H9 (cell line): ENCODE measurements at regions not wholly inside any gene's neighbourhood (a gene's known extent, or its start where the extent isn't known, plus 50 kb on each side); places are given as distances from the start of the nearest gene placed in this dataset.

Experiments
- DNase-seq: peaks from one replicate; pipeline ENCODE4 v3.0.0-alpha.2; 2017
- H2AFZ ChIP-seq: one replicate; pipeline ENCODE4 v1.6.1; 2013; ENCODE audit warnings: mild to moderate bottlenecking, low read length, control low read depth, moderate library complexity
- H2AK5ac ChIP-seq: 2 replicates; pipeline ENCODE4 v1.6.1; 2013; ENCODE audit warnings: low read length, control low read depth, mixed read lengths; ENCODE audit not compliant: insufficient read length
- H2BK120ac ChIP-seq: one replicate; pipeline ENCODE4 v1.6.1; 2013; ENCODE audit warnings: low read depth, mild to moderate bottlenecking, low read length, control low read depth, inconsistent platforms; ENCODE audit not compliant: poor library complexity, severe bottlenecking
- H2BK12ac ChIP-seq: 2 replicates; pipeline ENCODE4 v1.6.1; 2013; ENCODE audit warnings: low read length, control low read depth, mixed read lengths, low read depth; ENCODE audit not compliant: insufficient read length
- H2BK15ac ChIP-seq: 2 replicates; pipeline ENCODE4 v1.6.1; 2013; ENCODE audit warnings: low read depth, low read length, control low read depth
- H2BK20ac ChIP-seq: one replicate; pipeline ENCODE4 v1.6.1; 2013; ENCODE audit warnings: low read depth, mild to moderate bottlenecking, low read length, control low read depth, inconsistent platforms; ENCODE audit not compliant: poor library complexity, severe bottlenecking
- H2BK5ac ChIP-seq: 2 replicates; pipeline ENCODE4 v1.6.1; 2013; ENCODE audit warnings: low read length, control low read depth, mixed read lengths; ENCODE audit not compliant: insufficient read length
- H3K14ac ChIP-seq: 2 replicates; pipeline ENCODE4 v1.6.1; 2013; ENCODE audit warnings: low read length, control low read depth; ENCODE audit not compliant: insufficient read depth
- H3K18ac ChIP-seq: 2 replicates; pipeline ENCODE4 v1.6.1; 2013; ENCODE audit warnings: low read depth, mild to moderate bottlenecking, mixed read lengths, low read length, control low read depth; ENCODE audit not compliant: insufficient read length
- H3K23ac ChIP-seq: 2 replicates; pipeline ENCODE4 v1.6.1; 2013; ENCODE audit warnings: low read length, control low read depth, mixed read lengths, low read depth; ENCODE audit not compliant: insufficient read length
- H3K23me2 ChIP-seq: 2 replicates; pipeline ENCODE4 v1.6.1; 2013; ENCODE audit warnings: low read depth, mild to moderate bottlenecking, mixed read lengths, low read length, control low read depth; ENCODE audit not compliant: insufficient read length, poor library complexity, severe bottlenecking
- H3K27ac ChIP-seq: 2 replicates; pipeline ENCODE4 v1.5.1; 2013; ENCODE audit warnings: low read length, control low read depth, mixed read lengths, low read depth; ENCODE audit not compliant: insufficient read length
- H3K27me3 ChIP-seq: 2 replicates; pipeline ENCODE4 v1.6.1; 2013; ENCODE audit warnings: low read length, control low read depth, inconsistent platforms; ENCODE audit not compliant: insufficient read depth
- H3K4ac ChIP-seq: 2 replicates; pipeline ENCODE4 v1.6.1; 2013; ENCODE audit warnings: low read depth, mild to moderate bottlenecking, control low read depth, inconsistent platforms, low read length, moderate library complexity
- H3K4me1 ChIP-seq: 2 replicates; pipeline ENCODE4 v1.6.1; 2013; ENCODE audit warnings: low read length, control low read depth, inconsistent platforms; ENCODE audit not compliant: insufficient read depth
- H3K4me2 ChIP-seq: 2 replicates; pipeline ENCODE4 v1.6.1; 2013; ENCODE audit warnings: low read length, control low read depth, mixed read lengths; ENCODE audit not compliant: insufficient read length, insufficient read depth
- H3K56ac ChIP-seq: 2 replicates; pipeline ENCODE4 v1.6.1; 2013; ENCODE audit warnings: low read depth, mild to moderate bottlenecking, mixed read lengths, low read length, control low read depth; ENCODE audit not compliant: insufficient read length
- H3K79me1 ChIP-seq: 2 replicates; pipeline ENCODE4 v1.6.1; 2013; ENCODE audit warnings: low read depth, mild to moderate bottlenecking, moderate library complexity, low read length, control low read depth, inconsistent platforms; ENCODE audit not compliant: insufficient read depth, poor library complexity, severe bottlenecking
- H3K79me2 ChIP-seq: 2 replicates; pipeline ENCODE4 v1.6.1; 2013; ENCODE audit warnings: low read length, control low read depth, inconsistent platforms; ENCODE audit not compliant: insufficient read depth
- H3K9ac ChIP-seq: 2 replicates; pipeline ENCODE4 v1.6.1; 2013; ENCODE audit warnings: low read length, control low read depth, mixed read lengths; ENCODE audit not compliant: insufficient read length; ENCODE audit errors: extremely low read depth
- H3K9me3 ChIP-seq: one replicate; pipeline ENCODE4 v1.6.1; 2013; ENCODE audit warnings: low read depth, low read length, inconsistent platforms; ENCODE audit not compliant: control insufficient read depth
- H3T11ph ChIP-seq: one replicate; pipeline ENCODE4 v1.6.1; 2013; ENCODE audit warnings: mild to moderate bottlenecking, low read length, control low read depth, inconsistent platforms
- H4K20me1 ChIP-seq: one replicate; pipeline ENCODE4 v1.6.1; 2013; ENCODE audit not compliant: control insufficient read depth, insufficient read length, insufficient read depth
- H4K5ac ChIP-seq: 2 replicates; pipeline ENCODE4 v1.6.1; 2013; ENCODE audit warnings: low read depth, mild to moderate bottlenecking, mixed read lengths, low read length, control low read depth; ENCODE audit not compliant: insufficient read length
- H4K8ac ChIP-seq: replicated peaks from 2 replicates; pipeline ENCODE4 v1.6.1; 2013; ENCODE audit warnings: low read length, control low read depth, mixed read lengths, low read depth; ENCODE audit not compliant: insufficient read length
- H4K91ac ChIP-seq: 2 replicates; pipeline ENCODE4 v1.6.1; 2013; ENCODE audit warnings: low read depth, mild to moderate bottlenecking, moderate library complexity, mixed read lengths, low read length, control low read depth; ENCODE audit not compliant: insufficient read length
- H3K27ac Mint-ChIP-seq, 3 experiments: 2 replicates in 2 of 3; 3 replicates in 1 of 3; pipeline ENCODE4 v1.8.0; 2020 to 2021; ENCODE audit warnings: mixed read lengths in 3 of 3, mild to moderate bottlenecking in 1 of 3, moderate library complexity in 1 of 3
- H3K27me3 Mint-ChIP-seq: 2 replicates; pipeline ENCODE4 v1.8.0; 2021; ENCODE audit warnings: low read depth, mild to moderate bottlenecking, moderate library complexity, mixed read lengths
- H3K36me3 Mint-ChIP-seq, 3 experiments: 2 replicates in 2 of 3; 3 replicates in 1 of 3; pipeline ENCODE4 v1.8.0; 2020 to 2021; ENCODE audit warnings: low read depth in 3 of 3, mixed read lengths in 3 of 3; ENCODE audit not compliant: insufficient read depth in 1 of 3
- H3K4me1 Mint-ChIP-seq, 2 experiments: 2 replicates each; pipeline ENCODE4 v1.8.0; 2020; ENCODE audit warnings: mixed read lengths in 2 of 2
- H3K4me3 Mint-ChIP-seq, 2 experiments: 2 replicates in 1 of 2; 3 replicates in 1 of 2; pipeline ENCODE4 v1.8.0; 2020 to 2021; ENCODE audit warnings: mild to moderate bottlenecking in 2 of 2, mixed read lengths in 2 of 2, moderate library complexity in 1 of 2
- H3K9me3 Mint-ChIP-seq, 2 experiments: 2 replicates in 1 of 2; 3 replicates in 1 of 2; pipeline ENCODE4 v1.8.0; 2020; ENCODE audit warnings: mild to moderate bottlenecking in 2 of 2, mixed read lengths in 2 of 2, moderate library complexity in 1 of 2
- TF ChIP-seq, protein P1 (sequence below): fragments of 200-600 bp; sonication (generic); conservative IDR thresholded peaks from 3 replicates; pipeline ENCODE4 v1.8.0; 2021; ENCODE audit warnings: antibody characterized with exemption, mild to moderate bottlenecking

DNA sequence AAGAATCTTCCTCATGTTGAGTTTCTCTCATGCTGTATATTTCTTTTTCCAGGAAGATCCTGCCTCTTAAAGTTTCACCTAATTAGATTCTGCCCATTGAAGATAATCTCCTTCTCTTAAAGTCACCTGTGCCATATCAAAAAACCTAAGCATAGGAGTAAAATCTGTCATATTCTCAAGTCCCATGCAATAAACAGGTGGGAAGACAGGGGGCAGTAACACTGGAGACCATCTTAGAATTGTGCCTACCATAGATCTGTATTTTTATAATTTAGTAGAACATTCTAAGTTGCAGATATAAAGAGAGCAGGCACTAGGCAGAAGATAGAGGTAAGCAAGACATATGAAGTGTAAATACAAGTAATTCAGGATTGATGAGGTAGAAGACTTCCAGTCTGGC, 763.5 kb upstream of the MANEA start:
- Mint-ChIP-seq H3K4me1 (no peaks in the 10 kb centered on the region), H3K36me3 (no peaks in the 10 kb centered on the region), H3K9me3 (no peaks in the 10 kb centered on the region), H3K27ac (no peak overlapping the region), H3K27me3 (no peaks in the 10 kb centered on the region), H3K4me3 (no peak overlapping the region)
- no peaks in the 10 kb centered on the region for H3K79me1 ChIP-seq
- DNase-seq: no peak
- H4K8ac ChIP-seq: no peak overlapping the region
- no peaks in the 10 kb centered on the region for H3K23me2 ChIP-seq
- no peaks in the 10 kb centered on the region for H3K4me1 ChIP-seq
- H4K20me1 ChIP-seq: no peaks in the 10 kb centered on the region
- no peak overlapping the region for H3K14ac ChIP-seq
- no peak overlapping the region for H2BK120ac ChIP-seq
- no peaks in the 10 kb centered on the region for H3K79me2 ChIP-seq
- H3T11ph ChIP-seq: no peak overlapping the region
- no peak overlapping the region for H2BK20ac ChIP-seq
- H2BK15ac ChIP-seq: no peak overlapping the region
- H3K4me2 ChIP-seq: no peak overlapping the region
- no peak overlapping the region for H3K4ac ChIP-seq
- H3K9me3 ChIP-seq: no peaks in the 10 kb centered on the region
- H3K27me3 ChIP-seq: no peaks in the 10 kb centered on the region
- H2BK12ac ChIP-seq: no peak overlapping the region
- no peak overlapping the region for H3K18ac ChIP-seq
- no peak overlapping the region for H3K56ac ChIP-seq
- H4K91ac ChIP-seq: no peak overlapping the region
- no peak overlapping the region for H2AFZ ChIP-seq
- TF ChIP-seq, protein P1, sequence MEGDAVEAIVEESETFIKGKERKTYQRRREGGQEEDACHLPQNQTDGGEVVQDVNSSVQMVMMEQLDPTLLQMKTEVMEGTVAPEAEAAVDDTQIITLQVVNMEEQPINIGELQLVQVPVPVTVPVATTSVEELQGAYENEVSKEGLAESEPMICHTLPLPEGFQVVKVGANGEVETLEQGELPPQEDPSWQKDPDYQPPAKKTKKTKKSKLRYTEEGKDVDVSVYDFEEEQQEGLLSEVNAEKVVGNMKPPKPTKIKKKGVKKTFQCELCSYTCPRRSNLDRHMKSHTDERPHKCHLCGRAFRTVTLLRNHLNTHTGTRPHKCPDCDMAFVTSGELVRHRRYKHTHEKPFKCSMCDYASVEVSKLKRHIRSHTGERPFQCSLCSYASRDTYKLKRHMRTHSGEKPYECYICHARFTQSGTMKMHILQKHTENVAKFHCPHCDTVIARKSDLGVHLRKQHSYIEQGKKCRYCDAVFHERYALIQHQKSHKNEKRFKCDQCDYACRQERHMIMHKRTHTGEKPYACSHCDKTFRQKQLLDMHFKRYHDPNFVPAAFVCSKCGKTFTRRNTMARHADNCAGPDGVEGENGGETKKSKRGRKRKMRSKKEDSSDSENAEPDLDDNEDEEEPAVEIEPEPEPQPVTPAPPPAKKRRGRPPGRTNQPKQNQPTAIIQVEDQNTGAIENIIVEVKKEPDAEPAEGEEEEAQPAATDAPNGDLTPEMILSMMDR: peak; percentile 62
- no peak overlapping the region for H2AK5ac ChIP-seq
- no peak overlapping the region for H4K5ac ChIP-seq
- H2BK5ac ChIP-seq: no peak overlapping the region
- H3K9ac ChIP-seq: no peak overlapping the region
- no peak overlapping the region for H3K27ac ChIP-seq
- no peak overlapping the region for H3K23ac ChIP-seq
